Smooth muscle cell (in vitro differentiated cells): ENCODE measurements at regions not wholly inside any gene's neighbourhood (a gene's known extent, or its start where the extent isn't known, plus 50 kb on each side); places are given as distances from the start of the nearest gene placed in this dataset.

ENCODE experiments used
- DNase-seq: peaks from one replicate; lab custom pipeline; 2025; ENCODE audit not compliant: unreplicated experiment; lab: John Stamatoyannopoulos, UW
- H2AFZ ChIP-seq: fragments of 200-600 bp; sonication (generic); 2 replicates; pipeline ENCODE4 v1.6.0; 2016; ENCODE audit warnings: antibody characterized with exemption, low read depth, mild to moderate bottlenecking
- H3F3A ChIP-seq: fragments of 200-600 bp; sonication (generic); 2 replicates; pipeline ENCODE4 v1.6.0; 2017; ENCODE audit warnings: antibody characterized with exemption, low read depth
- H3K27ac ChIP-seq: fragments of 200-600 bp; sonication (generic); 2 replicates; pipeline ENCODE4 v1.5.1; 2016; ENCODE audit warnings: low read depth, mild to moderate bottlenecking
- H3K27me3 ChIP-seq: fragments of 200-600 bp; sonication (generic); 2 replicates; pipeline ENCODE4 v1.6.1; 2016; ENCODE audit warnings: low read depth, mild to moderate bottlenecking
- H3K36me3 ChIP-seq: fragments of 200-600 bp; sonication (generic); 2 replicates; pipeline ENCODE4 v1.5.1; 2016; ENCODE audit warnings: low read depth
- H3K4me1 ChIP-seq: fragments of 200-600 bp; sonication (generic); 2 replicates; pipeline ENCODE4 v1.5.1; 2016; ENCODE audit warnings: low read depth
- H3K4me2 ChIP-seq: fragments of 200-600 bp; sonication (generic); 2 replicates; pipeline ENCODE4 v1.6.0; 2016; ENCODE audit warnings: mild to moderate bottlenecking
- H3K4me3 ChIP-seq: fragments of 200-600 bp; sonication (generic); 2 replicates; pipeline ENCODE4 v1.5.1; 2016; ENCODE audit warnings: mild to moderate bottlenecking
- H3K79me2 ChIP-seq: fragments of 200-600 bp; sonication (generic); 2 replicates; pipeline ENCODE4 v1.6.0; 2016; ENCODE audit warnings: low read depth, mild to moderate bottlenecking
- H3K9ac ChIP-seq: fragments of 200-600 bp; sonication (generic); 2 replicates; pipeline ENCODE4 v1.6.0; 2016; ENCODE audit warnings: low read depth
- H3K9me3 ChIP-seq: fragments of 200-600 bp; sonication (generic); replicated peaks from 2 replicates; pipeline ENCODE4 v1.5.1; 2016; ENCODE audit warnings: low read depth
- H4K20me1 ChIP-seq: fragments of 200-600 bp; sonication (generic); 2 replicates; pipeline ENCODE4 v1.6.0; 2016; ENCODE audit warnings: low read depth
- CTCF ChIP-seq: fragments of 200-600 bp; sonication (generic); IDR thresholded peaks from 2 replicates; pipeline ENCODE4 v1.5.1; 2017; ENCODE audit warnings: borderline replicate concordance, mild to moderate bottlenecking, antibody characterized with exemption; ENCODE audit not compliant: insufficient read depth, poor library complexity, severe bottlenecking
- WGBS: methylation state at CpG from one replicate; pipeline ENCODE4 v1.1.7; 2016; ENCODE audit warnings: low lambda C conversion rate; 5-methylcytosine and 5-hydroxymethylcytosine counted together

DNA sequence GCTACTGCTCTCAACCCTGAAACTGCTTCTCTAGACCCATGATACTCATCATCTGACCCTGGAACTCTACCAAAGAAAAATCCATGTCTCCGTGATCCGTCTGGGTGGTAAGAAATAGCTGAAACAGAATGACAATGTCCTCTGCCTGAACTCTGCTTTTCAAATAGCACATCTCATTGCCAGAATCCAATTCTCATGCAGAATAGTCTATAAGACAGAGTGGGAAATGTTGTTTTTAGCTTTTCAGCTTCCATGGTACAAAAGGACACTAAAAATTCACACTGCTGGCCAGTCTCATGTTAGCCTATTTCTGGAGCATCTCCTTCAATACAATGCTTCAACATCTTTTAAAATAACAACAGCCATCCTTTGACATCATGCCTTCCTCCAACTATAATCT, 1355.8 kb upstream of the PRMT6 start:
- no peaks in the 10 kb centered on the region for H3K79me2 ChIP-seq
- H2AFZ ChIP-seq: no peak overlapping the region
- no peak overlapping the region for H3K27ac ChIP-seq
- no peak overlapping the region for H3K4me2 ChIP-seq
- 89% methylated on average over 2 of the region's 2 CpGs for WGBS
- H4K20me1 ChIP-seq: no peaks in the 10 kb centered on the region
- no peaks in the 10 kb centered on the region for H3K27me3 ChIP-seq
- H3K36me3 ChIP-seq: no peaks in the 10 kb centered on the region
- no peak for DNase-seq
- no peak for TF ChIP-seq CTCF
- no peaks in the 10 kb centered on the region for H3K4me1 ChIP-seq
- H3F3A ChIP-seq: no peaks in the 10 kb centered on the region
- no peak overlapping the region for H3K4me3 ChIP-seq
- H3K9ac ChIP-seq: no peak overlapping the region
- no peaks in the 10 kb centered on the region for H3K9me3 ChIP-seq

GRCh38 chr1:105724286-105724685, 1332.2 kb upstream of the PRMT6 start:
- H3K27ac ChIP-seq: no peak overlapping the region
- H3K27me3 ChIP-seq: no peaks in the 10 kb centered on the region
- WGBS: 96% methylated on average over 1 of the region's 1 CpG
- H3K9me3 ChIP-seq: no peaks in the 10 kb centered on the region
- H2AFZ ChIP-seq: no peak overlapping the region
- no peaks in the 10 kb centered on the region for H4K20me1 ChIP-seq
- H3K36me3 ChIP-seq: no peaks in the 10 kb centered on the region
- no peaks in the 10 kb centered on the region for H3K4me1 ChIP-seq
- no peaks in the 10 kb centered on the region for H3F3A ChIP-seq
- no peak overlapping the region for H3K9ac ChIP-seq
- H3K4me2 ChIP-seq: no peak overlapping the region
- H3K4me3 ChIP-seq: no peak overlapping the region
- DNase-seq: no peak
- no peaks in the 10 kb centered on the region for H3K79me2 ChIP-seq
- no peak for TF ChIP-seq CTCF

- Histone ChIP-seq H3F3A (no peaks in the 10 kb centered on the region), H3K4me3 (no peak overlapping the region), H2AFZ (no peak overlapping the region), H4K20me1 (no peaks in the 10 kb centered on the region), H3K27me3 (no peaks in the 10 kb centered on the region), H3K4me2 (no peak overlapping the region), H3K9me3 (no peaks in the 10 kb centered on the region), H3K4me1 (no peaks in the 10 kb centered on the region), H3K27ac (no peak overlapping the region), H3K79me2 (no peaks in the 10 kb centered on the region), H3K36me3 (no peaks in the 10 kb centered on the region), H3K9ac (no peak overlapping the region)
- WGBS: 92% methylated on average over 3 of the region's 3 CpGs
- TF ChIP-seq CTCF: no peak
- no peak for DNase-seq
Observed at GRCh38 chr1:105730701-105731100, 1325.8 kb upstream of the PRMT6 start.

- Histone ChIP-seq H3K27me3 (no peaks in the 10 kb centered on the region), H2AFZ (no peak overlapping the region), H3K36me3 (no peaks in the 10 kb centered on the region), H3K79me2 (no peaks in the 10 kb centered on the region), H3F3A (no peaks in the 10 kb centered on the region), H3K4me3 (no peak overlapping the region), H4K20me1 (no peaks in the 10 kb centered on the region), H3K4me2 (no peak overlapping the region), H3K9me3 (no peaks in the 10 kb centered on the region), H3K4me1 (no peaks in the 10 kb centered on the region), H3K9ac (no peak overlapping the region), H3K27ac (no peak overlapping the region)
- no peak for TF ChIP-seq CTCF
- no peak for DNase-seq
- WGBS: 86% methylated on average over 3 of the region's 3 CpGs
Observed at GRCh38 chr1:105736349-105736748, 1320.1 kb upstream of the PRMT6 start.
